ENCODE measurements at regions not wholly inside any gene's neighbourhood (a gene's known extent, or its start where the extent isn't known, plus 50 kb on each side); places are given as distances from the start of the nearest gene placed in this dataset.
"Not testable (repeated sequence)": the region's sequence is repeated elsewhere in the genome, so short reads cannot be mapped to it uniquely, and the experiment has no call there.

GRCh38 chr13:69615055-69615454 is 492.6 kb upstream of the ATXN8OS start:
- H3K27me3 ChIP-seq (ENCODE audit: control insufficient read depth, insufficient read depth, low read length, poor library complexity, severe bottlenecking); H3K36me3 ChIP-seq (ENCODE audit: control insufficient read depth, insufficient read depth, low read length); H3K9me3 ChIP-seq (ENCODE audit: control insufficient read depth, low read length); H3K27ac ChIP-seq (ENCODE audit: insufficient read depth, low read depth, low read length, poor library complexity, severe bottlenecking); H3K4me3 ChIP-seq (ENCODE audit: insufficient read depth, low read depth, low read length); H3K4me1 ChIP-seq (ENCODE audit: control insufficient read depth, insufficient read depth, low read length): not testable (repeated sequence)
- 87 to 92% methylated on average over 4 to 5 of the region's 8 CpGs for WGBS, 2 experiments

- Histone ChIP-seq H3K36me3 (ENCODE audit: control insufficient read depth, insufficient read depth, low read length) (no peaks in the 10 kb centered on the region), H3K27me3 (ENCODE audit: control insufficient read depth, insufficient read depth, low read length, poor library complexity, severe bottlenecking) (no peaks in the 10 kb centered on the region), H3K4me1 (ENCODE audit: control insufficient read depth, insufficient read depth, low read length) (no peaks in the 10 kb centered on the region), H3K27ac (ENCODE audit: insufficient read depth, low read depth, low read length, poor library complexity, severe bottlenecking) (no peak overlapping the region), H3K9me3 (ENCODE audit: control insufficient read depth, low read length) (no peaks in the 10 kb centered on the region), H3K4me3 (ENCODE audit: insufficient read depth, low read depth, low read length) (no peak overlapping the region)
- 88 to 100% methylated on average over 1 of the region's 1 CpG for WGBS, 2 experiments
Measured at GRCh38 chr13:69604698-69605097, 502.9 kb upstream of the ATXN8OS start.

- Histone ChIP-seq H3K4me1 (ENCODE audit: control insufficient read depth, insufficient read depth, low read length) (no peaks in the 10 kb centered on the region), H3K36me3 (ENCODE audit: control insufficient read depth, insufficient read depth, low read length) (no peaks in the 10 kb centered on the region), H3K27me3 (ENCODE audit: control insufficient read depth, insufficient read depth, low read length, poor library complexity, severe bottlenecking) (no peaks in the 10 kb centered on the region), H3K9me3 (ENCODE audit: control insufficient read depth, low read length) (no peaks in the 10 kb centered on the region), H3K27ac (ENCODE audit: insufficient read depth, low read depth, low read length, poor library complexity, severe bottlenecking) (no peak overlapping the region), H3K4me3 (ENCODE audit: insufficient read depth, low read depth, low read length) (no peak overlapping the region)
- WGBS, 2 experiments, result 92 to 93% methylated on average over 3 of the region's 3 CpGs
Measured at GRCh38 chr13:69603144-69603853, 504.3 kb upstream of the ATXN8OS start.

GRCh38 chr13:69601661-69602060 is 506.0 kb upstream of the ATXN8OS start:
- H3K4me3 ChIP-seq (ENCODE audit: insufficient read depth, low read depth, low read length), result no peak overlapping the region
- no peaks in the 10 kb centered on the region for H3K9me3 ChIP-seq (ENCODE audit: control insufficient read depth, low read length)
- H3K27me3 ChIP-seq (ENCODE audit: control insufficient read depth, insufficient read depth, low read length, poor library complexity, severe bottlenecking), result no peaks in the 10 kb centered on the region
- WGBS, 2 experiments, result 83 to 92% methylated on average over 3 of the region's 3 CpGs
- no peak overlapping the region for H3K27ac ChIP-seq (ENCODE audit: insufficient read depth, low read depth, low read length, poor library complexity, severe bottlenecking)
- no peaks in the 10 kb centered on the region for H3K4me1 ChIP-seq (ENCODE audit: control insufficient read depth, insufficient read depth, low read length)
- H3K36me3 ChIP-seq (ENCODE audit: control insufficient read depth, insufficient read depth, low read length), result no peaks in the 10 kb centered on the region

GRCh38 chr13:69600811-69601210 is 506.8 kb upstream of the ATXN8OS start:
- Histone ChIP-seq H3K36me3 (ENCODE audit: control insufficient read depth, insufficient read depth, low read length) (no peaks in the 10 kb centered on the region), H3K9me3 (ENCODE audit: control insufficient read depth, low read length) (no peaks in the 10 kb centered on the region), H3K4me3 (ENCODE audit: insufficient read depth, low read depth, low read length) (no peak overlapping the region), H3K4me1 (ENCODE audit: control insufficient read depth, insufficient read depth, low read length) (no peaks in the 10 kb centered on the region), H3K27me3 (ENCODE audit: control insufficient read depth, insufficient read depth, low read length, poor library complexity, severe bottlenecking) (no peaks in the 10 kb centered on the region), H3K27ac (ENCODE audit: insufficient read depth, low read depth, low read length, poor library complexity, severe bottlenecking) (no peak overlapping the region)
- WGBS, 2 experiments, result 91% methylated on average over 2 of the region's 3 CpGs

GRCh38 chr13:69597088-69597487 is 510.5 kb upstream of the ATXN8OS start:
- Histone ChIP-seq H3K27me3 (ENCODE audit: control insufficient read depth, insufficient read depth, low read length, poor library complexity, severe bottlenecking) (no peaks in the 10 kb centered on the region), H3K36me3 (ENCODE audit: control insufficient read depth, insufficient read depth, low read length) (no peaks in the 10 kb centered on the region), H3K4me1 (ENCODE audit: control insufficient read depth, insufficient read depth, low read length) (no peaks in the 10 kb centered on the region), H3K4me3 (ENCODE audit: insufficient read depth, low read depth, low read length) (no peak overlapping the region), H3K9me3 (ENCODE audit: control insufficient read depth, low read length) (no peaks in the 10 kb centered on the region), H3K27ac (ENCODE audit: insufficient read depth, low read depth, low read length, poor library complexity, severe bottlenecking) (no peak overlapping the region)
- 92 to 93% methylated on average over 5 of the region's 5 CpGs for WGBS, 2 experiments

GRCh38 chr13:69595181-69595580 is 512.4 kb upstream of the ATXN8OS start:
- 87 to 93% methylated on average over 1 of the region's 1 CpG for WGBS, 2 experiments

GRCh38 chr13:69591437-69591836 is 516.2 kb upstream of the ATXN8OS start:
- no peaks in the 10 kb centered on the region for H3K4me1 ChIP-seq (ENCODE audit: control insufficient read depth, insufficient read depth, low read length)
- no peak overlapping the region for H3K4me3 ChIP-seq (ENCODE audit: insufficient read depth, low read depth, low read length)
- 89 to 94% methylated on average over 2 of the region's 2 CpGs for WGBS, 2 experiments

More at GRCh38 chr13:69595181-69595580, 512.4 kb upstream of the ATXN8OS start:
- H3K9me3 ChIP-seq (ENCODE audit: control insufficient read depth, low read length), result no peaks in the 10 kb centered on the region
- H3K36me3 ChIP-seq (ENCODE audit: control insufficient read depth, insufficient read depth, low read length), result no peaks in the 10 kb centered on the region
- H3K27ac ChIP-seq (ENCODE audit: insufficient read depth, low read depth, low read length, poor library complexity, severe bottlenecking), result no peak overlapping the region
- no peaks in the 10 kb centered on the region for H3K4me1 ChIP-seq (ENCODE audit: control insufficient read depth, insufficient read depth, low read length)
- H3K27me3 ChIP-seq (ENCODE audit: control insufficient read depth, insufficient read depth, low read length, poor library complexity, severe bottlenecking), result no peaks in the 10 kb centered on the region
- H3K4me3 ChIP-seq (ENCODE audit: insufficient read depth, low read depth, low read length), result no peak overlapping the region

GRCh38 chr13:69589531-69590235 is 517.9 kb upstream of the ATXN8OS start:
- H3K27me3 ChIP-seq (ENCODE audit: control insufficient read depth, insufficient read depth, low read length, poor library complexity, severe bottlenecking), result no peaks in the 10 kb centered on the region
- no peak overlapping the region for H3K4me3 ChIP-seq (ENCODE audit: insufficient read depth, low read depth, low read length)
- 98% methylated on average over 5 of the region's 5 CpGs for WGBS, 2 experiments
- no peaks in the 10 kb centered on the region for H3K9me3 ChIP-seq (ENCODE audit: control insufficient read depth, low read length)
- no peaks in the 10 kb centered on the region for H3K36me3 ChIP-seq (ENCODE audit: control insufficient read depth, insufficient read depth, low read length)
- H3K27ac ChIP-seq (ENCODE audit: insufficient read depth, low read depth, low read length, poor library complexity, severe bottlenecking), result no peak overlapping the region
- no peaks in the 10 kb centered on the region for H3K4me1 ChIP-seq (ENCODE audit: control insufficient read depth, insufficient read depth, low read length)

More at GRCh38 chr13:69591437-69591836, 516.2 kb upstream of the ATXN8OS start:
- H3K9me3 ChIP-seq (ENCODE audit: control insufficient read depth, low read length), result no peaks in the 10 kb centered on the region
- H3K27me3 ChIP-seq (ENCODE audit: control insufficient read depth, insufficient read depth, low read length, poor library complexity, severe bottlenecking), result no peaks in the 10 kb centered on the region
- no peak overlapping the region for H3K27ac ChIP-seq (ENCODE audit: insufficient read depth, low read depth, low read length, poor library complexity, severe bottlenecking)
- H3K36me3 ChIP-seq (ENCODE audit: control insufficient read depth, insufficient read depth, low read length), result no peaks in the 10 kb centered on the region

- H3K4me1 ChIP-seq (ENCODE audit: control insufficient read depth, insufficient read depth, low read length), result no peaks in the 10 kb centered on the region
- no peaks in the 10 kb centered on the region for H3K9me3 ChIP-seq (ENCODE audit: control insufficient read depth, low read length)
- H3K27me3 ChIP-seq (ENCODE audit: control insufficient read depth, insufficient read depth, low read length, poor library complexity, severe bottlenecking), result no peaks in the 10 kb centered on the region
- no peaks in the 10 kb centered on the region for H3K36me3 ChIP-seq (ENCODE audit: control insufficient read depth, insufficient read depth, low read length)
- no peak overlapping the region for H3K4me3 ChIP-seq (ENCODE audit: insufficient read depth, low read depth, low read length)
- 78 to 81% methylated on average over 1 of the region's 1 CpG for WGBS, 2 experiments
- H3K27ac ChIP-seq (ENCODE audit: insufficient read depth, low read depth, low read length, poor library complexity, severe bottlenecking), result no peak overlapping the region
Measured at GRCh38 chr13:69585656-69586055, 522.0 kb upstream of the ATXN8OS start.
